Parathyroid adenoma (tissue), 2 donors: ENCODE measurements at regions not wholly inside any gene's neighbourhood (a gene's known extent, or its start where the extent isn't known, plus 50 kb on each side); places are given as distances from the start of the nearest gene placed in this dataset.

Experiments
- H2AFZ ChIP-seq: fragments of 300-600 bp; sonication (generic); one replicate; pipeline ENCODE4 v1.7.0; 2017; ENCODE audit warnings: antibody characterized with exemption, mild to moderate bottlenecking
- H3K27ac ChIP-seq: fragments of 300-600 bp; sonication (generic); one replicate; pipeline ENCODE4 v1.7.0; 2017
- H3K27me3 ChIP-seq: fragments of 300-600 bp; sonication (generic); one replicate; pipeline ENCODE4 v1.7.0; 2017; ENCODE audit warnings: low read length; ENCODE audit not compliant: control insufficient read depth, insufficient read depth
- H3K36me3 ChIP-seq: fragments of 300-600 bp; sonication (generic); one replicate; pipeline ENCODE4 v1.7.0; 2017; ENCODE audit warnings: low read length; ENCODE audit not compliant: control insufficient read depth, insufficient read depth
- H3K4me1 ChIP-seq: fragments of 300-600 bp; sonication (generic); one replicate; pipeline ENCODE4 v1.7.0; 2017; ENCODE audit warnings: control low read depth
- H3K4me2 ChIP-seq: fragments of 300-600 bp; sonication (generic); one replicate; pipeline ENCODE4 v1.7.0; 2017; ENCODE audit warnings: low read length
- H3K4me3 ChIP-seq: fragments of 300-600 bp; sonication (generic); one replicate; pipeline ENCODE4 v1.7.0; 2017; ENCODE audit warnings: low read depth, low read length
- H3K79me2 ChIP-seq: fragments of 300-600 bp; sonication (generic); one replicate; pipeline ENCODE4 v1.7.0; 2017; ENCODE audit warnings: control low read depth
- H3K9ac ChIP-seq: fragments of 300-600 bp; sonication (generic); one replicate; pipeline ENCODE4 v1.7.0; 2017; ENCODE audit warnings: mild to moderate bottlenecking
- H3K9me3 ChIP-seq: fragments of 300-600 bp; sonication (generic); one replicate; pipeline ENCODE4 v1.7.0; 2017; ENCODE audit warnings: low read length; ENCODE audit not compliant: control insufficient read depth
- CTCF ChIP-seq: fragments of 300-600 bp; sonication (generic); IDR thresholded peaks from one replicate; pipeline ENCODE4 v1.7.0; 2017; ENCODE audit warnings: antibody characterized with exemption, mild to moderate bottlenecking
- donor health status: primary hyperparathyroidism.

GRCh38 chr1:81437649-81438048 lies 363.1 kb upstream of the ADGRL2 start:
- Histone ChIP-seq H3K4me3 (no peak overlapping the region), H3K4me2 (no peak overlapping the region), H2AFZ (no peak overlapping the region), H3K9me3 (no peaks in the 10 kb centered on the region), H3K27ac (no peak overlapping the region), H3K36me3 (no peaks in the 10 kb centered on the region), H3K9ac (no peak overlapping the region), H3K79me2 (no peaks in the 10 kb centered on the region), H3K27me3 (no peaks in the 10 kb centered on the region), H3K4me1 (no peaks in the 10 kb centered on the region)
- TF ChIP-seq CTCF: no peak

GRCh38 chr1:81437213-81437612 lies 363.5 kb upstream of the ADGRL2 start:
- no peak overlapping the region for H3K9ac ChIP-seq
- TF ChIP-seq CTCF: no peak
- H3K27ac ChIP-seq: no peak overlapping the region
- no peak overlapping the region for H3K4me3 ChIP-seq
- H3K79me2 ChIP-seq: no peaks in the 10 kb centered on the region
- no peaks in the 10 kb centered on the region for H3K9me3 ChIP-seq
- H2AFZ ChIP-seq: no peak overlapping the region
- no peaks in the 10 kb centered on the region for H3K4me1 ChIP-seq
- H3K4me2 ChIP-seq: no peak overlapping the region
- no peaks in the 10 kb centered on the region for H3K36me3 ChIP-seq
- H3K27me3 ChIP-seq: no peaks in the 10 kb centered on the region

GRCh38 chr1:81435175-81435574 lies 365.6 kb upstream of the ADGRL2 start:
- H3K27ac ChIP-seq: no peak overlapping the region

GRCh38 chr1:81433676-81434075 lies 367.1 kb upstream of the ADGRL2 start:
- Histone ChIP-seq H3K79me2 (no peaks in the 10 kb centered on the region), H3K4me1 (no peaks in the 10 kb centered on the region), H3K27me3 (no peaks in the 10 kb centered on the region), H3K4me2 (no peak overlapping the region), H3K27ac (peak overlapping the region; percentile 73), H3K9ac (no peak overlapping the region), H2AFZ (no peak overlapping the region), H3K9me3 (no peaks in the 10 kb centered on the region), H3K36me3 (no peaks in the 10 kb centered on the region), H3K4me3 (no peak overlapping the region)
- TF ChIP-seq CTCF: no peak

More at GRCh38 chr1:81435175-81435574, 365.6 kb upstream of the ADGRL2 start:
- H3K79me2 ChIP-seq: no peaks in the 10 kb centered on the region
- no peak for TF ChIP-seq CTCF
- no peaks in the 10 kb centered on the region for H3K36me3 ChIP-seq
- no peaks in the 10 kb centered on the region for H3K27me3 ChIP-seq
- no peaks in the 10 kb centered on the region for H3K4me1 ChIP-seq
- no peaks in the 10 kb centered on the region for H3K9me3 ChIP-seq
- no peak overlapping the region for H3K4me3 ChIP-seq
- H3K4me2 ChIP-seq: no peak overlapping the region
- no peak overlapping the region for H2AFZ ChIP-seq
- H3K9ac ChIP-seq: no peak overlapping the region

- no peak overlapping the region for H3K9ac ChIP-seq
- TF ChIP-seq CTCF: no peak
- no peaks in the 10 kb centered on the region for H3K27me3 ChIP-seq
- H3K4me3 ChIP-seq: no peak overlapping the region
- H3K27ac ChIP-seq: peak overlapping the region; percentile 73
- H3K79me2 ChIP-seq: no peaks in the 10 kb centered on the region
- no peaks in the 10 kb centered on the region for H3K9me3 ChIP-seq
- H3K36me3 ChIP-seq: no peaks in the 10 kb centered on the region
- no peak overlapping the region for H3K4me2 ChIP-seq
- no peaks in the 10 kb centered on the region for H3K4me1 ChIP-seq
- no peak overlapping the region for H2AFZ ChIP-seq
These were observed 368.1 kb upstream of the ADGRL2 start for GRCh38 chr1:81432654-81433109.
